GM12878 (cell line): ENCODE measurements at regions not wholly inside any gene's neighbourhood (a gene's known extent, or its start where the extent isn't known, plus 50 kb on each side); places are given as distances from the start of the nearest gene placed in this dataset.

ENCODE experiments used
- ATAC-seq: fragments of 200-7000 bp; cut with Tn5 transposase; 3 replicates; pipeline ENCODE4 v1.9.1; 2020; ENCODE audit warnings: mild to moderate bottlenecking, moderate library complexity
- BruUV-seq: library from RNA; stranded (reverse); fragments of 400-500 nt; replicated peaks from 2 replicates; lab custom pipeline; 2021; lab: Mats Ljungman, UMichigan
- CTCF ChIA-PET: fragments of 300-600 bp; sonication (Branson Sonifier 250); formaldehyde crosslinking; extraction: SDS; loops from one replicate; lab custom pipeline; 2021; ENCODE audit warnings: inconsistent platforms; lab: Yijun Ruan, JAX
- POLR2A ChIA-PET: fragments of 350-600 bp; formaldehyde crosslinking; extraction: SDS; loops from one replicate; lab custom pipeline; 2021; ENCODE audit warnings: inconsistent platforms; lab: Charles Lee
- RAD21 ChIA-PET: fragments of 300-600 bp; sonication (Branson Sonifier 250); formaldehyde crosslinking; loops from one replicate; lab custom pipeline; 2023; ENCODE audit warnings: antibody characterized with exemption; ENCODE audit not compliant: unreplicated experiment; lab: Charles Lee
- SMC1A ChIA-PET: fragments of 300-600 bp; sonication (Branson Sonifier 250); formaldehyde crosslinking; loops from one replicate; lab custom pipeline; 2023; ENCODE audit not compliant: unreplicated experiment, uncharacterized antibody; lab: Charles Lee
- DNase-seq: peaks from one replicate; pipeline ENCODE4 v3.0.0-alpha.2; 2011; ENCODE audit warnings: low read depth, low spot score
- FAIRE-seq: peaks from 3 replicates; lab custom pipeline; 2011; peaks lifted over from hg19 to GRCh38; lab: Jason Lieb, UNC
- H2AFZ ChIP-seq: 2 replicates; pipeline ENCODE4 v1.6.0; 2011; ENCODE audit warnings: low read depth, low read length, control low read depth; ENCODE audit not compliant: control insufficient read depth
- H3K27ac ChIP-seq: 2 replicates; pipeline ENCODE4 v1.5.1; 2011; ENCODE audit warnings: control low read depth; ENCODE audit not compliant: control insufficient read depth, insufficient read depth
- H3K27me3 ChIP-seq, 2 experiments: replicated peaks in 1 of 2; 2 replicates each; pipeline versions ENCODE4 v1.6.0 to v1.6.1; 2011; ENCODE audit warnings: low read length in 1 of 2; ENCODE audit not compliant: control insufficient read depth in 2 of 2, insufficient read depth in 2 of 2
- H3K36me3 ChIP-seq, 2 experiments: 2 replicates each; pipeline ENCODE4 v1.5.1; 2011; ENCODE audit warnings: low read length in 1 of 2; ENCODE audit not compliant: control insufficient read depth in 2 of 2, insufficient read depth in 2 of 2
- H3K4me1 ChIP-seq: 2 replicates; pipeline ENCODE4 v1.6.1; 2011; ENCODE audit warnings: mild to moderate bottlenecking, low read length, moderate library complexity, mixed read lengths; ENCODE audit not compliant: control insufficient read depth, insufficient read depth
- H3K4me2 ChIP-seq: 2 replicates; pipeline ENCODE4 v1.6.0; 2011; ENCODE audit warnings: control low read depth; ENCODE audit not compliant: control insufficient read depth, insufficient read depth
- H3K4me3 ChIP-seq: fragments of 200-600 bp; sonication (generic); 2 replicates; pipeline ENCODE4 v1.5.1; 2016
- H3K79me2 ChIP-seq: 2 replicates; pipeline ENCODE4 v1.6.0; 2011; ENCODE audit warnings: low read length; ENCODE audit not compliant: control insufficient read depth, insufficient read depth
- H3K9ac ChIP-seq: 2 replicates; pipeline ENCODE4 v1.8.0; 2011; ENCODE audit warnings: low read length, control low read depth, mixed read lengths; ENCODE audit not compliant: control insufficient read depth, insufficient read depth
- H3K9me3 ChIP-seq: replicated peaks from 3 replicates; pipeline ENCODE4 v1.5.1; 2011; ENCODE audit warnings: mild to moderate bottlenecking, low read length; ENCODE audit not compliant: control insufficient read depth, insufficient read depth
- H4K20me1 ChIP-seq: 2 replicates; pipeline ENCODE4 v1.6.0; 2011; ENCODE audit not compliant: control insufficient read depth, insufficient read depth
- CTCF ChIP-seq, 3 experiments: IDR thresholded peaks in 2 of 3; conservative IDR thresholded peaks in 1 of 3; 2 replicates each; pipeline ENCODE4 v1.5.1; 2011; ENCODE audit warnings: low read depth in 3 of 3, low read length in 3 of 3, mild to moderate bottlenecking in 3 of 3, control low read depth in 2 of 3, moderate library complexity in 2 of 3, inconsistent platforms in 1 of 3, mixed read lengths in 1 of 3; ENCODE audit not compliant: control insufficient read depth in 2 of 3, insufficient read depth in 1 of 3; ENCODE audit errors: extremely low read depth in 1 of 3
- EZH2 ChIP-seq: IDR thresholded peaks from 2 replicates; pipeline ENCODE4 v1.6.1; 2012; ENCODE audit warnings: low read depth, mild to moderate bottlenecking, control low read depth, inconsistent platforms, low read length, borderline replicate concordance; ENCODE audit not compliant: control insufficient read depth
- JUND ChIP-seq: IDR thresholded peaks from 2 replicates; pipeline ENCODE4 v1.6.1; 2012; ENCODE audit warnings: low read depth, mild to moderate bottlenecking, low read length, improper control_type of control experiment, moderate library complexity
- SMAD1 ChIP-seq: fragments of 450-650 bp; IDR thresholded peaks from 2 replicates; pipeline ENCODE4 v1.6.1; 2018; ENCODE audit warnings: mild to moderate bottlenecking, low read depth; ENCODE audit not compliant: partially characterized antibody
- TARDBP ChIP-seq: IDR thresholded peaks from 2 replicates; pipeline ENCODE4 v1.6.1; 2016; ENCODE audit warnings: borderline replicate concordance
- WGBS: methylation state at CpG from one replicate; pipeline ENCODE4 v1.1.6; 2016; ENCODE audit warnings: low lambda C conversion rate; ENCODE audit not compliant: insufficient replicate concordance, insufficient coverage; ENCODE audit errors: missing lambda C conversion rate; 5-methylcytosine and 5-hydroxymethylcytosine counted together
- in situ Hi-C: fragments of 300-500 bp; cut with MboI; formaldehyde crosslinking; loops from 9 replicates; pipeline ENCODE4 v1.14.3; 2018; ENCODE audit warnings: mixed read lengths
- intact Hi-C: fragments of 100-400 bp; cut with micrococcal nuclease; formaldehyde crosslinking; loops from one replicate; pipeline ENCODE4 v1.14.2; 2022; ENCODE audit not compliant: unreplicated experiment
- TF ChIP-seq, protein P1 (sequence below): IDR thresholded peaks from 2 replicates; pipeline ENCODE4 v1.6.1; 2011; ENCODE audit warnings: mild to moderate bottlenecking, low read depth, low read length, moderate library complexity; ENCODE audit not compliant: insufficient replicate concordance
- TF ChIP-seq, protein P2 (sequence below): IDR thresholded peaks from 2 replicates; pipeline ENCODE4 v1.6.1; 2012; ENCODE audit warnings: low read depth, low read length, improper control_type of control experiment

DNA sequence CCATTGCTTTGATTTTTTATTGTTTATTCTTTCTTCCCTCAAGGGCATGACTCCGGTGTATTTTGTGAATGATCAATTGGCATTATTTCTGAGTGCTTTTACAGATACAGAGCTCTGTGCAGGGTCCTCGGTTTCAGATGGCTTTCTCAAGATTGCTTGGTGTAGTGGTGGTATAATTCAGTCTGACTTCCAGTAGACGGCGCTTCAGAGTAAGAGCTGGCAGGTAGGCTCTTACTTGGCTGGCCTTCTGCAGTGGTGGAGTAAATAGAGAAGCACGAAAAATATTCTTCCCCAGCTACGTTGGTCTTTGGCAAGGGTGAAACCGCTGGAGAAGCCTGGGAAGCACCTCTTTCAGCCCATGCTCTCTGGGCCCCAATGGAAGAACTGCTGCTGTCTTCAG, 723.0 kb upstream of the BCHE start:
- RAD21 ChIA-PET, result no interaction called here
- intact Hi-C loops (no loop called here), in situ Hi-C loops (no loop called here)
- Histone ChIP-seq H3K27me3 (no peaks in the 10 kb centered on the region), H3K79me2 (no peaks in the 10 kb centered on the region), H3K9ac (no peak overlapping the region), H2AFZ (no peak overlapping the region), H3K4me1 (no peaks in the 10 kb centered on the region), H3K4me2 (no peak overlapping the region), H3K9me3 (no peaks in the 10 kb centered on the region), H4K20me1 (no peaks in the 10 kb centered on the region), H3K36me3 (no peaks in the 10 kb centered on the region), H3K27ac (no peak overlapping the region), H3K4me3 (no peak overlapping the region)
- SMC1A ChIA-PET, result interaction anchor here (1.1 kb wide), 1 partner anchor 9 kb away, joined by 3 read pairs; no protein-coding TSS in a partner anchor
- no peak for DNase-seq
- CTCF ChIA-PET, result interaction anchor here (1.2 kb wide), 1 partner anchor 277 kb away, joined by 4 read pairs; no protein-coding TSS in a partner anchor
- TF ChIP-seq SMAD1 (no peak), EZH2 (no peak), TARDBP (no peak), CTCF (IDR thresholded peaks at IDR 0.05 in 2 of 3, conservative IDR thresholded peaks at IDR 0.05 in 1 of 3; ENCODE audit: control insufficient read depth in 2 of 3, extremely low read depth in 1 of 3, insufficient read depth in 1 of 3, low read depth in 3 of 3, low read length in 3 of 3) (0 out of 6 replicates have a peak, but pooled peaks of 1 of the 3 experiments have one; percentile 4), JUND (no peak)
- TF ChIP-seq, protein P1, sequence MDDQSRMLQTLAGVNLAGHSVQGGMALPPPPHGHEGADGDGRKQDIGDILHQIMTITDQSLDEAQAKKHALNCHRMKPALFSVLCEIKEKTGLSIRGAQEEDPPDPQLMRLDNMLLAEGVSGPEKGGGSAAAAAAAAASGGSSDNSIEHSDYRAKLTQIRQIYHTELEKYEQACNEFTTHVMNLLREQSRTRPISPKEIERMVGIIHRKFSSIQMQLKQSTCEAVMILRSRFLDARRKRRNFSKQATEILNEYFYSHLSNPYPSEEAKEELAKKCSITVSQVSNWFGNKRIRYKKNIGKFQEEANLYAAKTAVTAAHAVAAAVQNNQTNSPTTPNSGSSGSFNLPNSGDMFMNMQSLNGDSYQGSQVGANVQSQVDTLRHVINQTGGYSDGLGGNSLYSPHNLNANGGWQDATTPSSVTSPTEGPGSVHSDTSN, result no peak
- TF ChIP-seq, protein P2, sequence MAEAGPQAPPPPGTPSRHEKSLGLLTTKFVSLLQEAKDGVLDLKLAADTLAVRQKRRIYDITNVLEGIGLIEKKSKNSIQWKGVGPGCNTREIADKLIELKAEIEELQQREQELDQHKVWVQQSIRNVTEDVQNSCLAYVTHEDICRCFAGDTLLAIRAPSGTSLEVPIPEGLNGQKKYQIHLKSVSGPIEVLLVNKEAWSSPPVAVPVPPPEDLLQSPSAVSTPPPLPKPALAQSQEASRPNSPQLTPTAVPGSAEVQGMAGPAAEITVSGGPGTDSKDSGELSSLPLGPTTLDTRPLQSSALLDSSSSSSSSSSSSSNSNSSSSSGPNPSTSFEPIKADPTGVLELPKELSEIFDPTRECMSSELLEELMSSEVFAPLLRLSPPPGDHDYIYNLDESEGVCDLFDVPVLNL, result no peak
- BruUV-seq, result no TSS peak
- 27% methylated on average over 7 of the region's 7 CpGs for WGBS
- peak; percentile 61 for ATAC-seq
- POLR2A ChIA-PET, result no interaction called here
- no peak for FAIRE-seq
